Mucosa of gallbladder (tissue), 1 donor: ENCODE measurements at regions not wholly inside any gene's neighbourhood (a gene's known extent, or its start where the extent isn't known, plus 50 kb on each side); places are given as distances from the start of the nearest gene placed in this dataset.
"Not testable (repeated sequence)": the region's sequence is repeated elsewhere in the genome, so short reads cannot be mapped to it uniquely, and the experiment has no call there.

Experiments
- DNase-seq: peaks from one replicate; pipeline ENCODE4 v3.0.0-alpha.2; 2020; ENCODE audit warnings: low spot score
- donor health status: DM: no; HTN: no; CAD: no.

- DNase-seq: no peak
Measured at GRCh38 chr14:83706231-83706954, 1823.6 kb upstream of the FLRT2 start.

- no peak for DNase-seq
Measured at GRCh38 chr14:83707056-83707455, 1822.9 kb upstream of the FLRT2 start.

GRCh38 chr14:83709116-83709515, 1820.8 kb upstream of the FLRT2 start:
- DNase-seq: no peak

- no peak for DNase-seq
Measured at GRCh38 chr14:83711046-83711445, 1818.9 kb upstream of the FLRT2 start.

- DNase-seq: no peak
Measured at GRCh38 chr14:83712418-83713129, 1817.4 kb upstream of the FLRT2 start.

- no peak for DNase-seq
Measured at GRCh38 chr14:83713732-83714131, 1816.2 kb upstream of the FLRT2 start.

- DNase-seq: no peak
Measured at GRCh38 chr14:83714151-83714550, 1815.8 kb upstream of the FLRT2 start.

GRCh38 chr14:83719435-83719834, 1810.5 kb upstream of the FLRT2 start:
- DNase-seq: not testable (repeated sequence)

- DNase-seq: no peak
Measured at GRCh38 chr14:83733670-83734069, 1796.3 kb upstream of the FLRT2 start.

- DNase-seq: no peak
Measured at GRCh38 chr14:83734431-83734830, 1795.5 kb upstream of the FLRT2 start.

- no peak for DNase-seq
Measured at GRCh38 chr14:83741269-83741668, 1788.7 kb upstream of the FLRT2 start.

- DNase-seq: no peak
Measured at GRCh38 chr14:83744224-83744623, 1785.7 kb upstream of the FLRT2 start.

- DNase-seq: no peak
Measured at GRCh38 chr14:83744891-83745290, 1785.1 kb upstream of the FLRT2 start.

- DNase-seq: no peak
Measured at GRCh38 chr14:83746336-83746735, 1783.6 kb upstream of the FLRT2 start.

GRCh38 chr14:83757916-83758315, 1772.0 kb upstream of the FLRT2 start:
- no peak for DNase-seq

GRCh38 chr14:83764656-83765599, 1765.0 kb upstream of the FLRT2 start:
- no peak for DNase-seq

GRCh38 chr14:83777516-83777915, 1752.4 kb upstream of the FLRT2 start:
- no peak for DNase-seq

- no peak for DNase-seq
Measured at GRCh38 chr14:83779266-83779665, 1750.7 kb upstream of the FLRT2 start.

GRCh38 chr14:83780321-83780720, 1749.6 kb upstream of the FLRT2 start:
- no peak for DNase-seq

GRCh38 chr14:83798421-83798820, 1731.5 kb upstream of the FLRT2 start:
- no peak for DNase-seq

GRCh38 chr14:83799233-83799632, 1730.7 kb upstream of the FLRT2 start:
- DNase-seq: no peak

- DNase-seq: no peak
Measured at GRCh38 chr14:83814896-83815295, 1715.0 kb upstream of the FLRT2 start.
